Daoy (cell line): ENCODE measurements at regions not wholly inside any gene's neighbourhood (a gene's known extent, or its start where the extent isn't known, plus 50 kb on each side); places are given as distances from the start of the nearest gene placed in this dataset.
"Not testable (repeated sequence)": the region's sequence is repeated elsewhere in the genome, so short reads cannot be mapped to it uniquely, and the experiment has no call there.

ENCODE experiments used
- DNase-seq: peaks from one replicate; pipeline ENCODE4 v3.0.0-alpha.2; 2015; ENCODE audit warnings: low read depth

DNA sequence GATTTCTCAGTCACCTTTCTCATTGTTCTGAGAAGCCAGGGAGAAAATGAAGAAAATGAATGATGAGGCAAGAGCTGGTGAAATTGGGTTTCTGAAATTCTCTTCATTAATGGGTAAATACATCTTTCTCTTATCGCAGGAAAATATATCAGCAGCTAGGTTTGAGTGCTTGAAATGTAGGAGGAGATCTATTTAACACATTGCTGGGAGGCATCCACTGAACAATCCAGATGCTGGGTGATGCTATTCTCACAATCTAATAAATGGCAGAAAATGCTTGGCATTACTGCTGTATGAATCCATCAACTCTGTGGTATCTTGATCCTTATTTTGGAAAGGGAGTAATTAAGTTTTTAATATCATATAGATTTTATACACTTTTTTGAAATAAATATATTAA, 199.6 kb upstream of the LRP1B start:
- no peak for DNase-seq

GRCh38 chr2:142325870-142326269, 195.1 kb upstream of the LRP1B start:
- DNase-seq, result no peak

DNA sequence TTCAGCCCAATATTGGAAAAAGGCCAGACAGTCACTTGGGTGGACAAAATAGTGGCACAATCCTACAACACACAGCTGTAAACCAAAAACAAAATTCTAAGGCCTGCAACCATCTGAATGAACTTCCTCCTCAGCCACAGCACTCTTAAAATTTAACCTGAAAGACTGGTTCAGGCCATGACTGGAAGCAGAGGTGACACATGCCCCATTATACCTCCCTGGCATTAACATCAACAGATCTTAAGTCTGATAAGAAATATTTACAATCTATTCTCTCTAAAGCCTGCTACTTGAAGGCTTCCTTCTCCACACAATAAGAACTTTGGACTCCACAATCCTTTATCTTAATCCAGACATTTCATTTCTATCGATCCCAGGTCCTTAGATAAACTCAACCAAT, 192.4 kb upstream of the LRP1B start:
- no peak for DNase-seq

- DNase-seq, result no peak
These were observed 191.0 kb upstream of the LRP1B start for GRCh38 chr2:142321706-142322280.

GRCh38 chr2:142320067-142320466, 189.3 kb upstream of the LRP1B start:
- no peak for DNase-seq

DNA sequence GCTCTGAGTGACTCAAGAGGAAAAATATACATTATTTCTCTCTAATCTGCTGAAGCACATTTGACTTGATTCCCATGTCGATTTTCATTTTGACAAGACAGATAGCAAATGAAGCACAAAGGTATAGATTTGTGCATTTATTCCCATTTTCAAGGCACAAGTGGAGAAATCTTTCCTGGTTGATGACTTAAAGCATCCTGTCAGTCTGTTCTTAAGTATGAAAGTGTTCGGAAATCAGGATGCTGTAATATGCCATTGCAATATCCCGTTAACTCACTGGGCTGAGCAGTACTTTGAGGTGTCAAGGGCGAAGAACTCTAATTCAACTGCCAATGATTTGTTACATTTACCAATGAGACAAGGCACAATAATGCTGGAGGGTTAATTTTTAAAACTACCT, 185.2 kb upstream of the LRP1B start:
- DNase-seq, result no peak

GRCh38 chr2:142315346-142315745, 184.5 kb upstream of the LRP1B start:
- no peak for DNase-seq

DNA sequence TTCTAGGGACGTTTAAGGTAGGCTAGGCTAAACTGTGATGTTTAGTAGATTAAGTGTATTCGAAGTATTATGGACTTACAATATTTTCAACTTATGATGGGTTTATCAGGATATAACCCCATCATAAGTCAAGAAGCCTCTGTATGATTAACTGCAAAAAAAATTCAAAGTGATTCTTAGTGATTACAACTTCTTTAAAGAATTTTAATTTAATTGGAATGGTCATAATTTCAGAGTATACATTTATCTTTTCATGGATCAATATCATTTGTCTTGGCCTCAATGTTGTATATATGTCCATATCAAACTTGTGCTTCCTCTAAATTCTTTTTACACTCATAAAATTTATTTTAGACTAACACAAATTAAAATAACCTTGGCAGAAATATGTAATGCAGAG, 183.3 kb upstream of the LRP1B start:
- no peak for DNase-seq

GRCh38 chr2:142310530-142310929, 179.7 kb upstream of the LRP1B start:
- DNase-seq, result no peak

- no peak for DNase-seq
These were observed 177.9 kb upstream of the LRP1B start for GRCh38 chr2:142308744-142309143.

DNA sequence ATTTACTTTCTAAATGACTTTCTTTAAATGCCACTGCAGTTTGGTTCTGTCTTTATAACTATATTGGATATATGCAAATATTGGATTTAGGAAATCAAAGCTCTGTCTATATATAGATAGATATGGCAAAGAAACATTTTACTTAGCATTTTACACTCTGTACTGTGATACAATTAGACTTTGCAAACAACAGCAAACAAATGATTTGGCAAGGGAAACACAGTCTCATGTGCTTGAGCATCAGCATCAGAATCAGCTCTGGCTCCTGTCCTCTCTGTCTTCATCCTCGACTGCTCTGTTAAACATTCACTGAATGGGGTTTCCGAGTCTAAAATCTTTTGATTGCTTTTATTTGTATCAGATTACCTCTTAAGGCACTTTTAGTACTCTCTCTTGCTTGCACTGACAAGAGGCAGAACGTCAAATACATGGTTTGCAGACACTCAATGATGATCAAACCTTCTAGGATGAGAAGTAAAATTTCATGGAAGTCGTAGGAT, 176.8 kb upstream of the LRP1B start:
- no peak for DNase-seq

DNA sequence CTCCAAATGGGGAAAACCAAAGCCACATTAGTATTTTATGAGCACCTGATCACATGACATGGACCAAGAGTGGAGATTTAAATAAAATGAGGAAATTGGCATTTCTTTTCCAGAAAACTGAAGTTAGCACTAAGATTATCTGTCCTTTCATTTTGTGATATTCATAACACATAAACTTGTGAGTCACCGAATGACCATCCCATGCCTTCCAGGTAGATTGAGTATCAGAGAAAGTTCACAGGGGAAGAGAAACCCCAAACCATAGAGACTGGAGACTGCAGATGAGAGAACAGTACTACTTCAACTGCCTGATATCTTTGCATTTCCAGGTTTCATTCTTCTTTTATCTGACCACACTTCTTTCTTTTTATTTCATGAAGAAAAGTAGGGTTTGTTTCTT, 176.3 kb upstream of the LRP1B start:
- no peak for DNase-seq

- DNase-seq, result no peak
These were observed 175.3 kb upstream of the LRP1B start for GRCh38 chr2:142306131-142306530.

GRCh38 chr2:142300517-142300916, 169.7 kb upstream of the LRP1B start:
- DNase-seq, result no peak

GRCh38 chr2:142299021-142299420, 168.2 kb upstream of the LRP1B start:
- DNase-seq, result no peak

GRCh38 chr2:142294225-142294624, 163.4 kb upstream of the LRP1B start:
- DNase-seq, result no peak

DNA sequence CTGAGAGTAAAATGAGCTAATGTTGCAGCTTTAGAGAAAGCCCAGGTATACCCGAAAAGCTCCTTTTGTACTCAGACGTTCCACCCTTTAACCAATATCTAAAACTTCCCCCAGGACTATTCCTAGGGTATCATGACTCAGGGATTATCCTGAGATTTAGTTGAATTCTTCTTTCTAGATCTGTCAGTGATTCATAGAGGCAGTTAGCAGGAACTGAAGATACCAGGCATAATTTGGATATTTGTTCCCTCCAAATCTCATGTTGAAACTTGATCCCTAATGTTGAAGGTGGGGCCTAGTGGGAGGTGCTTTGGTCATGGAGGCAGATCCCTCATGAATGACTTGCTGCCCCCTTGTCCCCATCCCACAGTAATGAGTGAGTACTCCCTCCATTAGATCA, 161.2 kb upstream of the LRP1B start:
- no peak for DNase-seq

DNA sequence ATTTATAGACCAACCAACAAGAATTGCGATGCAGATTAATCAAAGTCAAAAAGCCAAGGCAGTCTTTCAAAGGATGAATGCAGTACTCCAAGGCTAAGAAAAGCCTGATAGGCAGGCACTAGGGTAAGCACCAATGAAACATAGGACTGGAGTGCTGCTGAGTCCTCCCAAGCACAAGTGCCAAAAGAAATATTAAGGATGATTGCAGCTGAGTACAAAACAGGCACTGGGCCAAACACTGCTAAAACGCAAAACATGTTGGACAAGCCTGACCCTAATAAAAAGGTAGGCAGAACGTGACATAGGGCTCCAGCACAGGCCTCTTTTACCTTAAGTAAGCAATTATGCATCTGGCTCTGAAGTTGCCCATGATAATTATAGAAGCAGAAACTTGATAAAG, 160.1 kb upstream of the LRP1B start:
- no peak for DNase-seq

DNA sequence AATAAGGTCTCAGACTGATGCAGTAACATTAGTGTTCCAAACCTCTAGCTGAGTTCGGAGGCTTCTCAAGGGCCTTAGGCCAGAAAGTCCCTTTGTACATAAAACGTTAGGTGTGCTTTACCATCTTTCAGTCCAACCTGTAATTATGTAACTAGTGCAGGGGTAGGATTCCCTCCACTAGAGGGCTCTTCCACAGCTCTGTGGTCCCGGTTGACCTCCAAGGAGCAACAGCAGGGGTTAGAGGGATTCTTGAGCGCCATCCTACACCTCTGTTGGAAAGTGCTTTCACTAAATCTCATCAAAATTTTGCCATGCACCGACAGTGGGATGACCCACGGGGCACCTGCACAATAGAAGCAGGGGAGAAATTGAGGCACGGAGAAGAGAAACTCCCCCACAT, 155.8 kb upstream of the LRP1B start:
- DNase-seq, result no peak

GRCh38 chr2:142285480-142285879, 154.7 kb upstream of the LRP1B start:
- DNase-seq, result no peak

GRCh38 chr2:142284336-142284735, 153.5 kb upstream of the LRP1B start:
- DNase-seq, result not testable (repeated sequence)

- no peak for DNase-seq
These were observed 150.0 kb upstream of the LRP1B start for GRCh38 chr2:142280831-142281230.

DNA sequence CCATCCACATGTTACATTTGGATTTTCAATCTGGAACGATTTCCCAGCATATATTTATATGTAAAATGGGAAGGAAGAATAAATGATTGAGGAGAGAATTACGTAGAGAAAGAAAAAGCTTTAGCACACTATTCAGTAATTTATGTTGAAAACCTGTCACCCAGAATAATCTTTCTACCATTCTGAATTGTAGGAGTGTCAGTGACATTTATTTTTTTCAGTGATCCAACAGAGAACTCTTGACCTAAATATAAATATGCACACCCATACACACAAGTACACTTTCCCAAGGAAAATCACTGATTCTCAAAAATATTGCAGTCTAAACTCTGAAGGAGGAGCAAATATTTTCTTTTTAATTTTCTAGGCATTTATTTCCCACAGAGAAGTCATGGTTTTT, 140.2 kb upstream of the LRP1B start:
- DNase-seq, result no peak

- no peak for DNase-seq
These were observed 139.5 kb upstream of the LRP1B start for GRCh38 chr2:142270291-142270690.
